HepG2 (cell line): ENCODE measurements at regions not wholly inside any gene's neighbourhood (a gene's known extent, or its start where the extent isn't known, plus 50 kb on each side); places are given as distances from the start of the nearest gene placed in this dataset.

Source experiments
- ATAC-seq: fragments of 200-7000 bp; cut with Tn5 transposase; 3 replicates; pipeline ENCODE4 v1.9.1; 2020; ENCODE audit warnings: mild to moderate bottlenecking, moderate library complexity
- BruUV-seq: library from RNA; stranded (reverse); fragments of 400-500 nt; replicated peaks from 2 replicates; lab custom pipeline; 2021; lab: Mats Ljungman, UMichigan
- CTCF ChIA-PET: fragments of 300-600 bp; formaldehyde crosslinking; extraction: SDS; loops from one replicate; lab custom pipeline; 2021; ENCODE audit warnings: low total read pairs, inconsistent platforms, low intra/inter-chr PET ratio; lab: Yijun Ruan, JAX
- POLR2A ChIA-PET: fragments of 350-600 bp; sonication (Branson Sonifier 250); formaldehyde crosslinking; loops from one replicate; lab custom pipeline; 2020; ENCODE audit warnings: antibody characterized with exemption, inconsistent platforms; lab: Yijun Ruan, JAX
- DNase-seq: peaks from one replicate; pipeline ENCODE4 v3.0.0-alpha.2; 2015; ENCODE audit warnings: low spot score
- FAIRE-seq: peaks from 3 replicates; lab custom pipeline; 2011; peaks lifted over from hg19 to GRCh38; lab: Jason Lieb, UNC
- H2AFZ ChIP-seq: one replicate; pipeline ENCODE4 v1.6.1; 2011; ENCODE audit warnings: low read length, inconsistent platforms
- H3K27ac ChIP-seq: fragments of 300-600 bp; 3 replicates; pipeline ENCODE4 v1.8.0; 2011; ENCODE audit warnings: mixed run types, mild to moderate bottlenecking, mixed read lengths, low read length, inconsistent platforms; ENCODE audit not compliant: insufficient read depth; ENCODE audit errors: extremely low read length
- H3K27me3 ChIP-seq, 2 experiments: fragments of 200-600 bp in 1 of 2; 2 replicates in 1 of 2; 3 replicates in 1 of 2; pipeline versions ENCODE4 v1.6.0 to v1.8.0; 2011; ENCODE audit warnings: low read length in 2 of 2, mild to moderate bottlenecking in 2 of 2, moderate library complexity in 2 of 2, inconsistent platforms in 1 of 2; ENCODE audit not compliant: insufficient read depth in 2 of 2, control insufficient read depth in 1 of 2
- H3K36me3 ChIP-seq, 2 experiments: fragments of 200-600 bp in 1 of 2; replicated peaks in 1 of 2; 2 replicates in 1 of 2; 3 replicates in 1 of 2; pipeline versions ENCODE4 v1.5.1 to v1.8.0; 2011; ENCODE audit warnings: low read length in 2 of 2, inconsistent platforms in 1 of 2; ENCODE audit not compliant: insufficient read depth in 2 of 2, control insufficient read depth in 1 of 2
- H3K4me1 ChIP-seq: 2 replicates; pipeline ENCODE4 v1.5.1; 2012; ENCODE audit warnings: low read length, inconsistent platforms; ENCODE audit not compliant: insufficient read depth
- H3K4me2 ChIP-seq: 2 replicates; pipeline ENCODE4 v1.6.0; 2011; ENCODE audit warnings: low read depth, low read length, inconsistent platforms
- H3K4me3 ChIP-seq, 3 experiments: fragments of 200-600 bp in 1 of 3; sonication (generic), shearing (Covaris generic) in 1 of 3; replicated peaks in 1 of 3; 2 replicates each; pipeline ENCODE4 v1.5.1; 2011 to 2016; ENCODE audit warnings: low read length in 3 of 3, inconsistent platforms in 2 of 3, low read depth in 2 of 3, mild to moderate bottlenecking in 2 of 3, control low read depth in 1 of 3, mixed read lengths in 1 of 3; ENCODE audit not compliant: insufficient read depth in 1 of 3
- H3K79me2 ChIP-seq: one replicate; pipeline ENCODE4 v1.6.1; 2011; ENCODE audit warnings: low read length, inconsistent platforms; ENCODE audit not compliant: insufficient read depth
- H3K9ac ChIP-seq: 2 replicates; pipeline ENCODE4 v1.6.0; 2011; ENCODE audit warnings: mild to moderate bottlenecking, low read depth, low read length, inconsistent platforms; ENCODE audit not compliant: insufficient read depth
- H3K9me3 ChIP-seq: 2 replicates; pipeline ENCODE4 v1.5.1; 2012; ENCODE audit warnings: mild to moderate bottlenecking, low read length
- H4K20me1 ChIP-seq: 2 replicates; pipeline ENCODE4 v1.6.0; 2011; ENCODE audit warnings: inconsistent platforms, mild to moderate bottlenecking, low read length, moderate library complexity; ENCODE audit not compliant: insufficient read depth
- CREM ChIP-seq, 2 experiments: sonication (generic) in 1 of 2; formaldehyde crosslinking in 1 of 2; IDR thresholded peaks; 2 replicates each; pipeline versions ENCODE4 v1.4.0 to v1.6.1; 2016 to 2020; ENCODE audit warnings: antibody characterized with exemption in 1 of 2, mild to moderate bottlenecking in 1 of 2, missing genetic modification reagents in 1 of 2
- DMAP1 ChIP-seq: IDR thresholded peaks from 2 replicates; pipeline ENCODE4 v1.6.1; 2016
- FOSL2 ChIP-seq: sonication (generic); formaldehyde crosslinking; IDR thresholded peaks from 2 replicates; pipeline ENCODE4 v1.4.0; 2020; ENCODE audit warnings: missing genetic modification reagents
- HIVEP1 ChIP-seq: sonication (generic); formaldehyde crosslinking; IDR thresholded peaks from 2 replicates; pipeline ENCODE4 v1.4.0; 2020; ENCODE audit warnings: mild to moderate bottlenecking, missing genetic modification reagents
- RBM22 ChIP-seq: fragments of 200-400 bp; formaldehyde crosslinking; optimal IDR thresholded peaks from 2 replicates; pipeline ENCODE3; 2017; ENCODE audit warnings: mild to moderate bottlenecking, low read length, moderate library complexity
- ZFP82 ChIP-seq: sonication (generic); formaldehyde crosslinking; IDR thresholded peaks from 2 replicates; pipeline ENCODE4 v1.5.1; 2020; ENCODE audit warnings: mild to moderate bottlenecking, missing genetic modification reagents, borderline replicate concordance
- ZNF234 ChIP-seq: sonication (generic); formaldehyde crosslinking; conservative IDR thresholded peaks from 2 replicates; pipeline ENCODE4 v1.5.1; 2020; ENCODE audit warnings: mild to moderate bottlenecking, missing genetic modification reagents
- ZNF605 ChIP-seq: sonication (generic); formaldehyde crosslinking; IDR thresholded peaks from 2 replicates; pipeline ENCODE4 v1.8.0; 2022; ENCODE audit warnings: mild to moderate bottlenecking, missing genetic modification reagents
- ZNF780A ChIP-seq: sonication (generic); formaldehyde crosslinking; IDR thresholded peaks from 2 replicates; pipeline ENCODE4 v1.8.0; 2022; ENCODE audit warnings: mild to moderate bottlenecking, missing genetic modification reagents, moderate library complexity
- ZNF879 ChIP-seq: sonication (generic); formaldehyde crosslinking; IDR thresholded peaks from 2 replicates; pipeline ENCODE4 v1.8.1; 2023; ENCODE audit warnings: missing genetic modification reagents
- WGBS: methylation state at CpG from one replicate; pipeline ENCODE4 v1.1.6; 2017; ENCODE audit warnings: low lambda C conversion rate; 5-methylcytosine and 5-hydroxymethylcytosine counted together
- in situ Hi-C: cut with HindIII; loops from 2 replicates; pipeline ENCODE4 v1.10.0; 2017; ENCODE audit warnings: low pct_unique_long_range_greater_than_20kb; ENCODE audit not compliant: extremely low pct_ligation_motif_present
- intact Hi-C: fragments of 100-400 bp; cut with micrococcal nuclease; formaldehyde crosslinking; loops from one replicate; pipeline ENCODE4 v1.10.0; 2022; ENCODE audit not compliant: unreplicated experiment
- TF ChIP-seq, protein P1 (sequence below): sonication (generic); formaldehyde crosslinking; IDR thresholded peaks from 2 replicates; pipeline ENCODE4 v1.4.0; 2020; ENCODE audit warnings: missing genetic modification reagents
- TF ChIP-seq, protein P2 (sequence below): sonication (generic); formaldehyde crosslinking; IDR thresholded peaks from 2 replicates; pipeline ENCODE4 v1.4.0; 2020; ENCODE audit warnings: missing genetic modification reagents, low read depth, mild to moderate bottlenecking, borderline replicate concordance
- TF ChIP-seq, protein P3 (sequence below): sonication (generic); formaldehyde crosslinking; IDR thresholded peaks from 2 replicates; pipeline ENCODE4 v1.4.0; 2020; ENCODE audit warnings: missing genetic modification reagents; ENCODE audit errors: not compliant biosample characterization
- TF ChIP-seq, protein P4 (sequence below): sonication (generic); formaldehyde crosslinking; IDR thresholded peaks from 2 replicates; pipeline ENCODE4 v1.8.0; 2022; ENCODE audit warnings: mild to moderate bottlenecking, missing genetic modification reagents, borderline replicate concordance
- TF ChIP-seq, protein P5 (sequence below): sonication (generic); formaldehyde crosslinking; IDR thresholded peaks from 2 replicates; pipeline ENCODE4 v1.4.0; 2020; ENCODE audit warnings: missing genetic modification reagents

DNA sequence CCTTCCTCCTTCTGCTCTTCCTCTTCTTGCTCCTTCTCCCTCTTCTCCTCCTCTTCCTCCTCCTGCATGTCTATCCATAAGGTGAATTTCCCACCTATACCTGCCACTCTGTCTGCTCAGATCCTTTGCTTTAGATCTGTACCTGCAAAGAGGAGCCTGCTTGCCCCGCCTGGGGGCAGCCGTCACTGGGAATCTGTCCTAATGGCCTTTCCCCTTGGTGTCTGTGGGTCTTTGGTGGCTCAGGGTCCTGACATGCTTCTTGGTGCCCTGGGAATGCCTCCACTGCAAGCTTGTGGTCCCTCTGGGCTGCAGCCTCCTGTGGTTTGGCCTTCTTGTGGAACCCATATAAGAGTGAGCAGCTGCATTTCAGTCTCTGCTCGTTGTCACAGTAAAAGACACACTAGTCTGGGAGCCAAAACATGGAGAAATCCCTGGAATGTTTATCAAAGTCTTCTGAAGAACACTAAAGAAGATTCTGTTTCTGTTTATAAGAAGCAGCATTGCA, 79.5 kb upstream of the CSF3R start (continued):
- TF ChIP-seq, protein P1, sequence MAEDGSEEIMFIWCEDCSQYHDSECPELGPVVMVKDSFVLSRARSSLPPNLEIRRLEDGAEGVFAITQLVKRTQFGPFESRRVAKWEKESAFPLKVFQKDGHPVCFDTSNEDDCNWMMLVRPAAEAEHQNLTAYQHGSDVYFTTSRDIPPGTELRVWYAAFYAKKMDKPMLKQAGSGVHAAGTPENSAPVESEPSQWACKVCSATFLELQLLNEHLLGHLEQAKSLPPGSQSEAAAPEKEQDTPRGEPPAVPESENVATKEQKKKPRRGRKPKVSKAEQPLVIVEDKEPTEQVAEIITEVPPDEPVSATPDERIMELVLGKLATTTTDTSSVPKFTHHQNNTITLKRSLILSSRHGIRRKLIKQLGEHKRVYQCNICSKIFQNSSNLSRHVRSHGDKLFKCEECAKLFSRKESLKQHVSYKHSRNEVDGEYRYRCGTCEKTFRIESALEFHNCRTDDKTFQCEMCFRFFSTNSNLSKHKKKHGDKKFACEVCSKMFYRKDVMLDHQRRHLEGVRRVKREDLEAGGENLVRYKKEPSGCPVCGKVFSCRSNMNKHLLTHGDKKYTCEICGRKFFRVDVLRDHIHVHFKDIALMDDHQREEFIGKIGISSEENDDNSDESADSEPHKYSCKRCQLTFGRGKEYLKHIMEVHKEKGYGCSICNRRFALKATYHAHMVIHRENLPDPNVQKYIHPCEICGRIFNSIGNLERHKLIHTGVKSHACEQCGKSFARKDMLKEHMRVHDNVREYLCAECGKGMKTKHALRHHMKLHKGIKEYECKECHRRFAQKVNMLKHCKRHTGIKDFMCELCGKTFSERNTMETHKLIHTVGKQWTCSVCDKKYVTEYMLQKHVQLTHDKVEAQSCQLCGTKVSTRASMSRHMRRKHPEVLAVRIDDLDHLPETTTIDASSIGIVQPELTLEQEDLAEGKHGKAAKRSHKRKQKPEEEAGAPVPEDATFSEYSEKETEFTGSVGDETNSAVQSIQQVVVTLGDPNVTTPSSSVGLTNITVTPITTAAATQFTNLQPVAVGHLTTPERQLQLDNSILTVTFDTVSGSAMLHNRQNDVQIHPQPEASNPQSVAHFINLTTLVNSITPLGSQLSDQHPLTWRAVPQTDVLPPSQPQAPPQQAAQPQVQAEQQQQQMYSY (CRISPR knock-in tag), result no peak
- TF ChIP-seq HIVEP1 (no peak), RBM22 (no peak), ZNF780A (CRISPR knock-in tag) (no peak)
- TF ChIP-seq, protein P2, sequence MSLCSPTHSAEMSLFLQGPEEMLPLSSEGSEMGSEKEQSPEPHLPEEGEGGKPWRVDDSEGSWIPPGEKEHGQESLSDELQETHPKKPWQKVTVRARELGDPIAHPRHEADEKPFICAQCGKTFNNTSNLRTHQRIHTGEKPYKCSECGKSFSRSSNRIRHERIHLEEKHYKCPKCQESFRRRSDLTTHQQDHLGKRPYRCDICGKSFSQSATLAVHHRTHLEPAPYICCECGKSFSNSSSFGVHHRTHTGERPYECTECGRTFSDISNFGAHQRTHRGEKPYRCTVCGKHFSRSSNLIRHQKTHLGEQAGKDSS (CRISPR knock-in tag), result no peak

DNA sequence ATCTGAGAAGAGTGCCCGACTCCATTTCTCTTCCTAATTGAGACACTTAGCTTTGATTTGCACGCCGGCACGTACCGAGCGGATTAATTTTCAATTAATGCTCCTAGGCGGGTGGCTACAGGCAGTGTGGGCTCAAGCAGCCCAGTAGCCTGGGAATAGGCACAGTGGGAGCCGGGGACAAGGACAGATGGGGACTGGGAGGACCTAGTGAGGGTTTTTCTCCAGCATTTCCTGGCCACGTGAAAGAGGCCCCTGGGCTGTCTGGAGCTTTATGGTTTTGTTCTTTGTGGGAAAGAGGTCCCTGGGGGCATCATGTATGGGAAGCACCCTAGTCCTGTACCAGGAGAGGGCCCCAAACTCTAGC, 78.6 kb upstream of the CSF3R start:
- ChIA-PET POLR2A (no interaction called here), CTCF (no interaction called here)
- Histone ChIP-seq H3K36me3 (no peaks in the 10 kb centered on the region), H3K27me3 (peaks cover 0 to 30% of the 10 kb centered on the region in 2 experiments; a peak in 4 of 5 replicates), H2AFZ (no peak overlapping the region), H3K9me3 (no peaks in the 10 kb centered on the region), H3K9ac (no peak overlapping the region), H3K79me2 (no peaks in the 10 kb centered on the region), H3K27ac (no peak overlapping the region), H4K20me1 (no peaks in the 10 kb centered on the region), H3K4me2 (no peak overlapping the region), H3K4me3 (no peak overlapping the region), H3K4me1 (no peaks in the 10 kb centered on the region)
- ATAC-seq, result no peak
- in situ Hi-C loops, result no loop called here
- no peak for FAIRE-seq
- WGBS, result 7% methylated on average over 9 of the region's 9 CpGs
- intact Hi-C loops, result no loop called here
- no peak for DNase-seq
- BruUV-seq, result no TSS peak
- TF ChIP-seq ZNF605 (no peak), ZNF879 (CRISPR knock-in tag) (no peak), ZFP82 (CRISPR knock-in tag) (no peak), CREM (IDR thresholded peaks at IDR 0.05) (no peak), CREM (CRISPR knock-in tag; IDR thresholded peaks at IDR 0.05) (no peak), ZNF234 (no peak), FOSL2 (no peak), DMAP1 (CRISPR knock-in tag) (no peak)
- TF ChIP-seq, protein P3, sequence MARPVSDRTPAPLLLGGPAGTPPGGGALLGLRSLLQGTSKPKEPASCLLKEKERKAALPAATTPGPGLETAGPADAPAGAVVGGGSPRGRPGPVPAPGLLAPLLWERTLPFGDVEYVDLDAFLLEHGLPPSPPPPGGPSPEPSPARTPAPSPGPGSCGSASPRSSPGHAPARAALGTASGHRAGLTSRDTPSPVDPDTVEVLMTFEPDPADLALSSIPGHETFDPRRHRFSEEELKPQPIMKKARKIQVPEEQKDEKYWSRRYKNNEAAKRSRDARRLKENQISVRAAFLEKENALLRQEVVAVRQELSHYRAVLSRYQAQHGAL, result no peak
- TF ChIP-seq, protein P4, sequence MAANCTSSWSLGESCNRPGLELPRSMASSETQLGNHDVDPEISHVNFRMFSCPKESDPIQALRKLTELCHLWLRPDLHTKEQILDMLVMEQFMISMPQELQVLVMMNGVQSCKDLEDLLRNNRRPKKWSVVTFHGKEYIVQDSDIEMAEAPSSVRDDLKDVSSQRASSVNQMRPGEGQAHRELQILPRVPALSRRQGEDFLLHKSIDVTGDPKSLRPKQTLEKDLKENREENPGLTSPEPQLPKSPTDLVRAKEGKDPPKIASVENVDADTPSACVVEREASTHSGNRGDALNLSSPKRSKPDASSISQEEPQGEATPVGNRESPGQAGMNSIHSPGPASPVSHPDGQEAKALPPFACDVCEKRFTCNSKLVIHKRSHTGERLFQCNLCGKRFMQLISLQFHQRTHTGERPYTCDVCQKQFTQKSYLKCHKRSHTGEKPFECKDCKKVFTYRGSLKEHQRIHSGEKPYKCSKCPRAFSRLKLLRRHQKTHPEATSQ, result no peak
- TF ChIP-seq, protein P5, sequence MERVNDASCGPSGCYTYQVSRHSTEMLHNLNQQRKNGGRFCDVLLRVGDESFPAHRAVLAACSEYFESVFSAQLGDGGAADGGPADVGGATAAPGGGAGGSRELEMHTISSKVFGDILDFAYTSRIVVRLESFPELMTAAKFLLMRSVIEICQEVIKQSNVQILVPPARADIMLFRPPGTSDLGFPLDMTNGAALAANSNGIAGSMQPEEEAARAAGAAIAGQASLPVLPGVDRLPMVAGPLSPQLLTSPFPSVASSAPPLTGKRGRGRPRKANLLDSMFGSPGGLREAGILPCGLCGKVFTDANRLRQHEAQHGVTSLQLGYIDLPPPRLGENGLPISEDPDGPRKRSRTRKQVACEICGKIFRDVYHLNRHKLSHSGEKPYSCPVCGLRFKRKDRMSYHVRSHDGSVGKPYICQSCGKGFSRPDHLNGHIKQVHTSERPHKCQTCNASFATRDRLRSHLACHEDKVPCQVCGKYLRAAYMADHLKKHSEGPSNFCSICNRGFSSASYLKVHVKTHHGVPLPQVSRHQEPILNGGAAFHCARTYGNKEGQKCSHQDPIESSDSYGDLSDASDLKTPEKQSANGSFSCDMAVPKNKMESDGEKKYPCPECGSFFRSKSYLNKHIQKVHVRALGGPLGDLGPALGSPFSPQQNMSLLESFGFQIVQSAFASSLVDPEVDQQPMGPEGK (CRISPR knock-in tag), result no peak
